ENCODE measurements at regions not wholly inside any gene's neighbourhood (a gene's known extent, or its start where the extent isn't known, plus 50 kb on each side); places are given as distances from the start of the nearest gene placed in this dataset.

- TF ChIP-seq SMC3 (IDR thresholded peaks at IDR 0.05) (no peak), EP300 (IDR thresholded peaks at IDR 0.05) (no peak), CTCF (IDR thresholded peaks at IDR 0.05) (no peak), MAX (IDR thresholded peaks at IDR 0.05) (no peak), CEBPB (IDR thresholded peaks at IDR 0.05) (no peak), RFX5 (IDR thresholded peaks at IDR 0.05) (no peak), NFE2L2 (conservative IDR thresholded peaks at IDR 0.05; ENCODE audit: low read length) (no peak), GATA3 (IDR thresholded peaks at IDR 0.05; ENCODE audit: borderline replicate concordance) (no peak), HDAC2 (IDR thresholded peaks at IDR 0.05) (no peak), JUN (IDR thresholded peaks at IDR 0.05) (no peak), BCL3 (IDR thresholded peaks at IDR 0.05) (no peak), MAFK (IDR thresholded peaks at IDR 0.05; ENCODE audit: partially characterized antibody) (no peak), ELK1 (IDR thresholded peaks at IDR 0.05; ENCODE audit: low read depth, low read length) (no peak), CBX2 (IDR thresholded peaks at IDR 0.05; ENCODE audit: borderline replicate concordance, low read depth) (no peak)
Observed at GRCh38 chr13:97851269-97851668, 102.2 kb upstream of the IPO5 start.

All from A549 (cell line).